HG03108 (cell line): ENCODE measurements at regions not wholly inside any gene's neighbourhood (a gene's known extent, or its start where the extent isn't known, plus 50 kb on each side); places are given as distances from the start of the nearest gene placed in this dataset.

ENCODE experiments used
- ATAC-seq: cut with Tn5 transposase; IDR thresholded peaks from one replicate; pipeline ENCODE4 v1.9.1; 2021; ENCODE audit warnings: moderate library complexity; ENCODE audit not compliant: unreplicated experiment

DNA sequence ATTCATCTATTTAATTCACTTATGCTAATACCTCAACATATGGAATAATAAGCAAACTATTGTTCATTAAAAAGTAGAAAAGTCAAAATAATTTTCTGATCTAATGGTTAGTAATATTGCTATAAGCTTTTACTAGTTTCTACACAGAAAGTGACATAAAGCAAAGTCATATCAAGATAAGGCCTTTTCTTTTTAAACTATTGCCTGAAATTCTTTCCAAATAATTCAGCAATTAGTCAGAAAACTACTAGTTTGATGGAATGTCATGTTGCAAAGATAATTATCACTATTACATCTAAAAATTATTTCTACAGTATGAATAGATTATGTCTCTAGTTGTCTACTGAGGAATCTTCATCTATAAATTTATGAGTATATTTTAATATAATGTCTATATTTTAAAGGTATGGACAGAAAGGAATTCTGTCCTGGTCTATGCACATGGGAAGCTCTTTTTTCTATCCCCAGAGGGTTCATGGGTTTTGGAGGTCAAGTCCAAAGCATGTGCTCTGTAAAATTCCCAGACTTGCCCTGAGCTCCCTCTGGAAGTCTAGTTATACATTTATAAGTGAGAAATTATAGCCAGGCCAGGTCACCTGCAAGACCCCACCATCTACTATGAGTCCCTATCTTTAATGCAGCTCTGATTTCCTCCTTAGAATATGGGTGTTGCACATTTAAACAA is 84.6 kb upstream of the DPYD start:
- ATAC-seq = no peak

DNA sequence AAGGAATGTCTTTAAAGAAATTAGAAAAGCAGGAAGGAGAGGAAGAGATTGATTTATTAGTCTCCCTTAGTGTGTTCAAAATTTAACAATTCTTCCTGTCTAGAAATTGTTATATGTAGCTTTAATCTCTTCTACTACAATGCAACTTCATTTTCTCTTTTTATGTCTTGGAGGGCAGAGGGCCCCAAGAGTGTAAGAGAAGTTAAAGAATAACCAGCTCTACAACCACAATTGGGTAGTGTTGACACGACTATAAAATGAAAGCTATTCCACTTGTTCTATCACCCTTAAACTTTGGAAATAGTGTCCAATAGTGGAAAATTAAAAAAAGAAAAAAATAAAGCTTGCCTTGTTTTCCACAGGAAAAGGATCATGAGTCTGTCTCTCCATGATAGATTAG is 82.6 kb upstream of the DPYD start:
- no peak for ATAC-seq

DNA sequence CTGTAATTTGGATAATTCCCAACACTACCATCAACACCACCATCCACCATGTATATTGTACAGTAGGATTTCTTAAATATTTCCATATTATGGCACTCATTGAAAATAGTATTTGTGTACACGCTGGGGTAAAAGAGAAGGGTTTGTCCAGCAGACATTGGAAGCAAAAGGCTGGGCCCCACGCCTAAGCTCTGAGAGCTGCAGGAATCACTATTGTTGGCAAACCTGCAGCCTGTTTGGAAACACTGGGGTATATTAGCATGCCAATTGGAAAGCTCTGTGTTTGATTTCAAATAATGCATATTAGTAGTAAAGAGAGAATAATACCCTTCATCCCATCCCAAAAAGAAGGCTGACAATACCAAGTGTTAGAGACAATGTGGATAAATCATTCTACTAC is 81.5 kb upstream of the DPYD start:
- no peak for ATAC-seq

DNA sequence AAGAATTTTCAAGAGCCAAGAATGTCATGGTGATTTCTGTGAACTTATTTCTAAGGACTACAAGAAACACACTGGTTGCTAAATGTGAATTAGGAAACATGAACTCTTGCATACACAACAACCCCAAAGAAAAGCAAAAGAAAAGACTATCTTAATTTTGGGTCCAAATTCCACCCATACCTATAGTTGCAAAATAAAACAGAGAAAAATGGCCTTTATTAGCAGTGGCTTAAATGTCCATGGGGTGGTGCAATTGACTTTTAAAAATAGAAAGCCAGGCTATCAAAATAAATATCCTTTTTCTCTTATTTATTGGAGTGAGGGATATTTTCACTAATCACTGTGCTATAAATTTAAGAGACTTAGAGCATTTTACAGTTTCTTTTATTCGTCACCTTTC is 80.9 kb upstream of the DPYD start:
- ATAC-seq = no peak

DNA sequence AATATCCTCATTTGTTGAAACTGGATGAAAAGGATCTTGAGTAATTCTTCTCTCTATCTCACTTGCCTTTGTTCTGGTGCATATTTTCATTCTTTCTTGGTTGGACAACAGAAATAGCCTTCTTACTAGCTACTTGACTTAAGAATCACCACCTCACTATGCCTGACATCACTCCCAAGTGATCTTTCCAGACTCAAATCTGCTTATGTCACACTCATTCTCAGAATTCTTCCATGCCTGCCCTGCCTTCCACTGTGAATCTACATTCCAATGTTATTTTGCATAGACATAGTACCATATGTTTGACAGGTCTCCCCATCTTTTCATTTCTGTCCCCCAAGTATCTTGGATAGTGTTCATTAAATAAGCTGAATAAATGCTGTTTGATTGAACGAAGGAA is 78.5 kb upstream of the DPYD start:
- no peak for ATAC-seq

DNA sequence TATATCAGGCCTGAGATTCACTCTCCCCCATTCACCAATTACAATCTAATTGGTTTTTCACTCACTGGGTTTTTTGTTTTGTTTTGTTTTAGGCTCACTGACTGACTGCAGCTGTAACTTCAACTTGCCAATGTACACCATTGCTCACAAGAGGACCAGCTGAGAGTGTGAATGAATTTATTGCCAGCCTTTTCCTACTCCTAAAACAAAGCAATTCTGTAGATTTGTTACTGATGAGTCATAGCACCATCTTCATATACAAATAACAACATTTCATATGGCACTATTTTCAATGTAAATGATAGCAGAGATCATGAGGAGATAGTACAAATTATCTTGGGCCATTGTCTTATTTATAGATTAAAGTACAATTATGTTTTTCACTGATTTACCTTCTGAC is 76.0 kb upstream of the DPYD start:
- no peak for ATAC-seq

DNA sequence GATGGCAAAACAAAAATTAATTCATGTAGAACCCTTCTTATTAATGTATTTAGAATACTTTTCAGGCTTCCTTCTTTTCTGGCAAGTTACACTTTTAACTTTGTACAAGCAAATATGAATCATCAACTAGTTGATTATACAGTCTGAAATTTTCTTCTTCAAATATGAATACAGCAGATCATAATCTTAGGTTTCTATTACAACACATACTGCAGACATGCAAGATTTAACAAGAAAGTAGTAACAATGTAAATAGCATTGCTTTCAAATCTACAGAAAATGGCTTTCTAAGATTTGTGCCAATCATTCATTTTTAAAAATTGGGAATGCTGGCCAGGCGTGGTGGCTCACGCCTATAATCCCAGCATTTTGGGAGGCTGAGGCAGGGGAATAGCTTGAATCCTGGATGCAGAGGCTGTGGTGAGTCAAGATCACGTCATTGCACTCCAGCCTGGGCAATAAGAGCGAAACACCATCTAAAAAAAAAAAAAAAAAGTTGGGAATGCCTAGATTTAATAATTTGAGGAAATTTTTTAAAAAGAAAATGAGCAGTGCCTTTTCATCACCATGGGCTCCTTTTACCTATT is 68.4 kb upstream of the DPYD start:
- ATAC-seq = no peak

DNA sequence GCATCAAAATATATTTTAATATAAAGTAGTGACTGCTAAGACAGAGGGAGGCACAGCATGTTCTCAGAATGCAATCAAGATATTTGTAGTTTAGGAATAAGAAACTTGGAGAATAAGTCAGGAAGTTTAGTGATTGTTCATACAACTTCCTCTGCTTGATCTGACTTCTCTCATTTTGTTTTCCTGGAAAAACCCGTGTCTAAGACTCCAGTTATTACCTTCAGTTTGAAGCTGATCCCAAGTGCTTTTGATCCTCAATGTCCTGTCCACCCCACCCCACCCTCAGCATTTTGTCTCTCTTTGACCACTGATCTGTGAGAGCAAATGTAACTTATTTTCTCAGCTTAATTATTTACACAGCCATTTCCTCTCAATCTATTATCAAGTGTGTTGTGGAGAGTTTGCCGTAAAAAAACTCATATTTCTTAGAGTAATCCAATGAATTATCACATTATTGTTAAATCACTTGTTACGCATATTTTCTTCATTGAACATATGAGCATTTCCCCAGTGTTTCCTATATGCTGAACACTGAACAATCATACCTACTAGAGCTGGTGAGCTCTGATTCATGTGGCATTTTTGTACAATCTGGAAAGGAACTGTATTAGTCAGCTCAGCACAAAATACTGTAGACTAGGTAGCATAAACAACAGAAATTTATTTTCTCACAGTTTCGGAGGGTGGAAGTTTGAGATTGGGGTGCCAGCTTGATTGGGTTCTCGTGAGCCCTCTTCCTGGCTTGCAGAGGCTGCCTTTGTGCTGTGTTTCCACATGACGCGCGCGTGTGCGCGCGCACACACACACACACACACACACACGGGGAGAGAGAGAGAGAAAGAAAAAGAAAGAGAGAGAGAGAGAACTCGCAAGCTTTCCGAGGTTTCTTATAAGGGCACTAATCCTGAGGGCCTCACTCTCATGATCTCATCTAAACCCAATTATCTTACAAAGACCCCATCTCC is 65.5 kb upstream of the DPYD start:
- no peak for ATAC-seq

DNA sequence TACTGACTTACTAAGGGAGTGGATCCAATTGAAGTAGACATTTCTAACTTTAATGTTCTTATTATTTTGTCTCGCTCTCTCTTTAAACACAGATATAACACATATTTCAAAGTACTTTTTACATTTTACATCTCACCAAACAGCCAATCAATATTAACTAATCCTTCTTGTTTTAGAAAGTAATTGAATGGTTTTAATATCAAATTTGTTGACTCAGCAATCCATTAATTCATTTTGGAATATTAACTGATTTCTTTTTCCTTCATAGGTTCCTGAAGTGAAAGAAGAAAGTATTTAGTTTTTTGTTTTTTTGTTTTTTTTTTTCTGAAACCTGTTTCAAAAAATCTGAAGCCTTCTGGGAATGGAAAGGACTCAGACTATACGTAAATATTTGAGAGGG is 62.3 kb upstream of the DPYD start:
- no peak for ATAC-seq

DNA sequence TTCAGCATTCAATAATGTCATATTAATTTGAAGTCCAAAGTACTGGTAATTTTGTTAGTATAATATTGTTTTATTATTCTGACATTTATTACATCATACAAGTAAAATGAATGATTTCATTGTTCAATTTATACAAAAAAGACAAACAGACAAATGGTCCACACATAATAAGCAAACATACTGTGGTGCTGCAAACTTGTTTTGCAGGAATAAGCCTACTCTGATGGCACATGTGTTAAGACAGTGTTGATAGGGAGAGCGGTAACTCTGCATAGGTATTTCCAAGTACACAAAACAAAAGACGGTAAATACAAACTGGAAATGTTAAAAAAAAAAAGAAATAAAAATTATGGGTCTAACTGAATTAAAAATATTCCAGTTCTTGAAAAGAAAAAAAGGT is 59.7 kb upstream of the DPYD start:
- ATAC-seq = no peak

DNA sequence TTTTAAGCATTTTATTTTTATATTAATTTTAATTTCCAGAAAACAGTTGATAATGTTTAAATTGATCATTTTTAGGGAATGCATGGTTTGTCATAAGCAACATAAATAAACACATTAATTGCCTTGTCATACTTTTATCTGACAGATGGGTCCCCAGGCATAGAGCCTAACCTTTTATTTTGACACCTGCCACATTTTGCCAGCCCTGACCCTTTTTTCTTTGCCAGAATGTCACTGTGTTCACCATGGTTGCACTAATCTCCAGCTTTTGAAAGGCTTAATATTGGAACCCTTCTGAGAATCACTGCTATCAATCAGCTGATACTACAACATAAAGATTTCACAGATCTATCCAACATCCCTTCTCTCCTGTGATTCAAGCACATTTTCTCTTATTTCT is 56.0 kb upstream of the DPYD start:
- ATAC-seq = no peak
